ENCODE measurements at regions not wholly inside any gene's neighbourhood (a gene's known extent, or its start where the extent isn't known, plus 50 kb on each side); places are given as distances from the start of the nearest gene placed in this dataset.

DNA sequence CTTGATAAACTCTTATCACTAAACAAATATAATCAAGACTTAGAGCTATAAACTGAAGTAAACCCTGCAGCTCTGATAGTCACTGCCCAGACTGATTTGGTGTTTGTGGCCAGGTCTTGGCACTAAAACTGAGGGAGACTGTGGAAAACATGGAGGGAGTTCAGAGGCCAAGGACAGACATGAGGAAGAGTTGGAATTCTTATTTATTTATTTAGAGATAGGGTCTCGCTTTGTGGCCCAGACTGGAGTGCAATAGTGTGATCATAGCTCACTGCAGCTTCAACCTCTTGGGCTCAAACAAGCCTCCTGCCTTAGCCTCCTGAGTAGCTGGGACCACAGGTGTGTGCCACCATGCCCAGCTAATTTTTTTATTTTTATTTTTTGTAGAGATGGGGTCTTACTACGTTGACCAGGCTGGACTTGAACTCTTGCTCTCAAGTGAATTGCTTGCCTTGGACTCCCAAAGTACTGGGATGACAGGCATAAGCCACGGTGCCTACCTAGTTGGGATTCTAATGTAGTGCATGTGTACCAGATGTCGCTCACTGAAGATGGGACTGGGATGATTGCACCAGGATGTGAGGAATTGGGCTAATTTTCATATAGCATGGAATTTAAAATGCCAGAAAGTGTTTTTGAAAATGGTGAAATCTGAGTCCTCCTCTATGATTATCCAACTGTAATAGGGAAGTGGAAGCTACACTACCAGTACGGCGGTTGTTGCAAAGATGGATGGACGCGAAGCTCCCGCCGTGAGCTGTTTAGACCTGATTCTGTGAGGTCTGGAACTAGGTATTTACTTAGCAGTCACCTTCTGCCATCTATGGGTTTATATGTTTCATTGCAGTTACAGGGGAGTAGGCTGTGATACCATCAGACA is 52.7 kb upstream of the CTLA4 start:
- TF ChIP-seq, protein P1, sequence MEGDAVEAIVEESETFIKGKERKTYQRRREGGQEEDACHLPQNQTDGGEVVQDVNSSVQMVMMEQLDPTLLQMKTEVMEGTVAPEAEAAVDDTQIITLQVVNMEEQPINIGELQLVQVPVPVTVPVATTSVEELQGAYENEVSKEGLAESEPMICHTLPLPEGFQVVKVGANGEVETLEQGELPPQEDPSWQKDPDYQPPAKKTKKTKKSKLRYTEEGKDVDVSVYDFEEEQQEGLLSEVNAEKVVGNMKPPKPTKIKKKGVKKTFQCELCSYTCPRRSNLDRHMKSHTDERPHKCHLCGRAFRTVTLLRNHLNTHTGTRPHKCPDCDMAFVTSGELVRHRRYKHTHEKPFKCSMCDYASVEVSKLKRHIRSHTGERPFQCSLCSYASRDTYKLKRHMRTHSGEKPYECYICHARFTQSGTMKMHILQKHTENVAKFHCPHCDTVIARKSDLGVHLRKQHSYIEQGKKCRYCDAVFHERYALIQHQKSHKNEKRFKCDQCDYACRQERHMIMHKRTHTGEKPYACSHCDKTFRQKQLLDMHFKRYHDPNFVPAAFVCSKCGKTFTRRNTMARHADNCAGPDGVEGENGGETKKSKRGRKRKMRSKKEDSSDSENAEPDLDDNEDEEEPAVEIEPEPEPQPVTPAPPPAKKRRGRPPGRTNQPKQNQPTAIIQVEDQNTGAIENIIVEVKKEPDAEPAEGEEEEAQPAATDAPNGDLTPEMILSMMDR (IDR thresholded peaks at IDR 0.05), result no peak
- no peak for TF ChIP-seq USF1 (CRISPR knock-in tag; IDR thresholded peaks at IDR 0.05)
- no peak for TF ChIP-seq ZNF416 (CRISPR knock-in tag; IDR thresholded peaks at IDR 0.05)
- TF ChIP-seq SP1 (CRISPR knock-in tag; conservative IDR thresholded peaks at IDR 0.05), result no peak
- TF ChIP-seq CREB1 (CRISPR knock-in tag; IDR thresholded peaks at IDR 0.05), result no peak
- no peak for TF ChIP-seq MAX (CRISPR knock-in tag; IDR thresholded peaks at IDR 0.05)
- TF ChIP-seq CBFB (CRISPR knock-in tag; IDR thresholded peaks at IDR 0.05; ENCODE audit: low read depth), result no peak
- no peak for TF ChIP-seq KAT7 (CRISPR knock-in tag; IDR thresholded peaks at IDR 0.05; ENCODE audit: borderline replicate concordance)
- TF ChIP-seq FOXP1 (CRISPR knock-in tag; IDR thresholded peaks at IDR 0.05; ENCODE audit: borderline replicate concordance), result no peak
- no peak for TF ChIP-seq FOXK1 (CRISPR knock-in tag; IDR thresholded peaks at IDR 0.05)
- no peak for TF ChIP-seq NR1H2 (CRISPR knock-in tag; IDR thresholded peaks at IDR 0.05)
- TF ChIP-seq, protein P2, sequence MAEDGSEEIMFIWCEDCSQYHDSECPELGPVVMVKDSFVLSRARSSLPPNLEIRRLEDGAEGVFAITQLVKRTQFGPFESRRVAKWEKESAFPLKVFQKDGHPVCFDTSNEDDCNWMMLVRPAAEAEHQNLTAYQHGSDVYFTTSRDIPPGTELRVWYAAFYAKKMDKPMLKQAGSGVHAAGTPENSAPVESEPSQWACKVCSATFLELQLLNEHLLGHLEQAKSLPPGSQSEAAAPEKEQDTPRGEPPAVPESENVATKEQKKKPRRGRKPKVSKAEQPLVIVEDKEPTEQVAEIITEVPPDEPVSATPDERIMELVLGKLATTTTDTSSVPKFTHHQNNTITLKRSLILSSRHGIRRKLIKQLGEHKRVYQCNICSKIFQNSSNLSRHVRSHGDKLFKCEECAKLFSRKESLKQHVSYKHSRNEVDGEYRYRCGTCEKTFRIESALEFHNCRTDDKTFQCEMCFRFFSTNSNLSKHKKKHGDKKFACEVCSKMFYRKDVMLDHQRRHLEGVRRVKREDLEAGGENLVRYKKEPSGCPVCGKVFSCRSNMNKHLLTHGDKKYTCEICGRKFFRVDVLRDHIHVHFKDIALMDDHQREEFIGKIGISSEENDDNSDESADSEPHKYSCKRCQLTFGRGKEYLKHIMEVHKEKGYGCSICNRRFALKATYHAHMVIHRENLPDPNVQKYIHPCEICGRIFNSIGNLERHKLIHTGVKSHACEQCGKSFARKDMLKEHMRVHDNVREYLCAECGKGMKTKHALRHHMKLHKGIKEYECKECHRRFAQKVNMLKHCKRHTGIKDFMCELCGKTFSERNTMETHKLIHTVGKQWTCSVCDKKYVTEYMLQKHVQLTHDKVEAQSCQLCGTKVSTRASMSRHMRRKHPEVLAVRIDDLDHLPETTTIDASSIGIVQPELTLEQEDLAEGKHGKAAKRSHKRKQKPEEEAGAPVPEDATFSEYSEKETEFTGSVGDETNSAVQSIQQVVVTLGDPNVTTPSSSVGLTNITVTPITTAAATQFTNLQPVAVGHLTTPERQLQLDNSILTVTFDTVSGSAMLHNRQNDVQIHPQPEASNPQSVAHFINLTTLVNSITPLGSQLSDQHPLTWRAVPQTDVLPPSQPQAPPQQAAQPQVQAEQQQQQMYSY (CRISPR knock-in tag; IDR thresholded peaks at IDR 0.05), result no peak

Data from WTC11 (cell line).